ENCODE measurements at regions not wholly inside any gene's neighbourhood (a gene's known extent, or its start where the extent isn't known, plus 50 kb on each side); places are given as distances from the start of the nearest gene placed in this dataset.

GRCh38 chr19:5269926-5270325, 70.7 kb downstream of the PTPRS start:
- TF ChIP-seq, protein P1, sequence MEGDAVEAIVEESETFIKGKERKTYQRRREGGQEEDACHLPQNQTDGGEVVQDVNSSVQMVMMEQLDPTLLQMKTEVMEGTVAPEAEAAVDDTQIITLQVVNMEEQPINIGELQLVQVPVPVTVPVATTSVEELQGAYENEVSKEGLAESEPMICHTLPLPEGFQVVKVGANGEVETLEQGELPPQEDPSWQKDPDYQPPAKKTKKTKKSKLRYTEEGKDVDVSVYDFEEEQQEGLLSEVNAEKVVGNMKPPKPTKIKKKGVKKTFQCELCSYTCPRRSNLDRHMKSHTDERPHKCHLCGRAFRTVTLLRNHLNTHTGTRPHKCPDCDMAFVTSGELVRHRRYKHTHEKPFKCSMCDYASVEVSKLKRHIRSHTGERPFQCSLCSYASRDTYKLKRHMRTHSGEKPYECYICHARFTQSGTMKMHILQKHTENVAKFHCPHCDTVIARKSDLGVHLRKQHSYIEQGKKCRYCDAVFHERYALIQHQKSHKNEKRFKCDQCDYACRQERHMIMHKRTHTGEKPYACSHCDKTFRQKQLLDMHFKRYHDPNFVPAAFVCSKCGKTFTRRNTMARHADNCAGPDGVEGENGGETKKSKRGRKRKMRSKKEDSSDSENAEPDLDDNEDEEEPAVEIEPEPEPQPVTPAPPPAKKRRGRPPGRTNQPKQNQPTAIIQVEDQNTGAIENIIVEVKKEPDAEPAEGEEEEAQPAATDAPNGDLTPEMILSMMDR (conservative IDR thresholded peaks at IDR 0.05; ENCODE audit: low read depth, low read length): no peak
- TF ChIP-seq EZH2 (IDR thresholded peaks at IDR 0.05; ENCODE audit: low read length, unreplicated experiment): no peak

Measured in PC-3 (cell line).